Endothelial cell of umbilical vein (primary cell): ENCODE measurements at regions not wholly inside any gene's neighbourhood (a gene's known extent, or its start where the extent isn't known, plus 50 kb on each side); places are given as distances from the start of the nearest gene placed in this dataset.

Source experiments
- BruUV-seq: library from RNA; stranded (reverse); fragments of 400-500 nt; replicated peaks from 2 replicates; lab custom pipeline; 2021; lab: Mats Ljungman, UMichigan
- CTCF ChIA-PET: fragments of 300-600, 350-600 bp; sonication (Branson Sonifier 250); formaldehyde crosslinking; loops from one replicate; lab custom pipeline; 2021; ENCODE audit warnings: antibody characterized with exemption, inconsistent platforms; lab: Charles Lee
- POLR2A ChIA-PET: fragments of 300-600, 350-600 bp; sonication (Branson Sonifier 250); formaldehyde crosslinking; loops from one replicate; lab custom pipeline; 2021; ENCODE audit warnings: antibody characterized with exemption, inconsistent platforms; lab: Charles Lee
- DNase-seq: peaks from one replicate; pipeline ENCODE4 v3.0.0-alpha.2; 2011; ENCODE audit warnings: low read depth, low spot score
- FAIRE-seq: peaks from 2 replicates; lab custom pipeline; 2011; peaks lifted over from hg19 to GRCh38; lab: Jason Lieb, UNC
- H2AFZ ChIP-seq: 2 replicates; pipeline ENCODE4 v1.6.0; 2012; ENCODE audit warnings: low read depth, low read length, control low read depth, inconsistent platforms
- H3K27ac ChIP-seq: 2 replicates; pipeline ENCODE4 v1.5.1; 2011; ENCODE audit warnings: low read depth, mild to moderate bottlenecking, control low read depth, low read length, moderate library complexity; ENCODE audit not compliant: insufficient read depth
- H3K27me3 ChIP-seq, 2 experiments: 2 replicates each; pipeline versions ENCODE4 v1.6.0 to v1.6.1; 2011; ENCODE audit warnings: low read length in 2 of 2, mixed read lengths in 1 of 2; ENCODE audit not compliant: control insufficient read depth in 2 of 2, insufficient read depth in 2 of 2
- H3K36me3 ChIP-seq, 2 experiments: 2 replicates in 1 of 2; 3 replicates in 1 of 2; pipeline ENCODE4 v1.5.1; 2011; ENCODE audit warnings: low read length in 2 of 2, mild to moderate bottlenecking in 1 of 2, moderate library complexity in 1 of 2; ENCODE audit not compliant: control insufficient read depth in 2 of 2, insufficient read depth in 2 of 2; ENCODE audit errors: extremely low read depth in 1 of 2
- H3K4me1 ChIP-seq: 3 replicates; pipeline ENCODE4 v1.5.1; 2011; ENCODE audit warnings: mild to moderate bottlenecking, low read length; ENCODE audit not compliant: control insufficient read depth, insufficient read depth; ENCODE audit errors: extremely low read depth
- H3K4me2 ChIP-seq: 2 replicates; pipeline ENCODE4 v1.6.1; 2011; ENCODE audit warnings: low read length, control low read depth, mixed read lengths; ENCODE audit not compliant: insufficient read depth
- H3K4me3 ChIP-seq, 3 experiments: fragments of 200-600 bp in 1 of 3; sonication (generic), shearing (Covaris generic) in 1 of 3; replicated peaks in 1 of 3; 2 replicates each; pipeline ENCODE4 v1.5.1; 2011 to 2016; ENCODE audit warnings: control low read depth in 3 of 3, low read length in 3 of 3, mild to moderate bottlenecking in 2 of 3, inconsistent platforms in 1 of 3, low read depth in 1 of 3, moderate library complexity in 1 of 3; ENCODE audit not compliant: insufficient read depth in 1 of 3
- H3K79me2 ChIP-seq: 2 replicates; pipeline ENCODE4 v1.6.0; 2012; ENCODE audit warnings: low read length, inconsistent platforms; ENCODE audit not compliant: control insufficient read depth, insufficient read depth
- H3K9ac ChIP-seq: replicated peaks from 2 replicates; pipeline ENCODE3; 2011; ENCODE audit warnings: low read length, control low read depth; ENCODE audit not compliant: insufficient read depth; ENCODE audit errors: extremely low read depth
- H3K9me1 ChIP-seq: replicated peaks from 3 replicates; pipeline ENCODE4 v1.6.0; 2011; ENCODE audit warnings: mild to moderate bottlenecking, low read length; ENCODE audit not compliant: control insufficient read depth, insufficient read depth; ENCODE audit errors: extremely low read depth
- H3K9me3 ChIP-seq: replicated peaks from 2 replicates; pipeline ENCODE4 v1.5.1; 2012; ENCODE audit warnings: low read length, inconsistent platforms; ENCODE audit not compliant: control insufficient read depth, insufficient read depth
- H4K20me1 ChIP-seq: replicated peaks from 2 replicates; pipeline ENCODE3; 2011; ENCODE audit warnings: mild to moderate bottlenecking, low read length; ENCODE audit not compliant: control insufficient read depth, insufficient read depth; ENCODE audit errors: extremely low read depth
- EZH2 ChIP-seq: IDR thresholded peaks from 2 replicates; pipeline ENCODE4 v1.6.1; 2012; ENCODE audit warnings: borderline replicate concordance, low read depth, mild to moderate bottlenecking, moderate library complexity, low read length, inconsistent platforms; ENCODE audit not compliant: severe bottlenecking
- FOS ChIP-seq: IDR thresholded peaks from 2 replicates; pipeline ENCODE4 v1.6.1; 2011; ENCODE audit warnings: mild to moderate bottlenecking, low read length, moderate library complexity, borderline replicate concordance; ENCODE audit not compliant: insufficient read depth
- GATA2 ChIP-seq: IDR thresholded peaks from 2 replicates; pipeline ENCODE4 v1.7.0; 2011; ENCODE audit warnings: low read depth, mild to moderate bottlenecking, moderate library complexity, mixed read lengths, low read length; ENCODE audit not compliant: insufficient read length, insufficient read depth
- JUN ChIP-seq: IDR thresholded peaks from 2 replicates; pipeline ENCODE4 v1.6.1; 2011; ENCODE audit warnings: borderline replicate concordance, low read depth; ENCODE audit not compliant: insufficient read length, insufficient read depth
- MAX ChIP-seq: IDR thresholded peaks from 2 replicates; pipeline ENCODE4 v1.6.1; 2011; ENCODE audit not compliant: insufficient read depth, insufficient read length
- MYC ChIP-seq: IDR thresholded peaks from one replicate; pipeline ENCODE4 v1.6.1; 2011; ENCODE audit warnings: mild to moderate bottlenecking, low read depth, low read length
- POLR2A ChIP-seq: IDR thresholded peaks from 2 replicates; pipeline ENCODE4 v1.6.1; 2012; ENCODE audit warnings: low read depth, mild to moderate bottlenecking, control low read depth, low read length
- POLR2AphosphoS5 ChIP-seq: IDR thresholded peaks from 2 replicates; pipeline ENCODE4 v1.6.1; 2012; ENCODE audit warnings: low read depth, mild to moderate bottlenecking, control low read depth, low read length, moderate library complexity; ENCODE audit not compliant: insufficient read depth
- dilution Hi-C: fragments of 300-500 bp; cut with MboI; formaldehyde crosslinking; loops from one replicate; pipeline ENCODE4 v1.15.0; 2019; ENCODE audit warnings: low sequenced_read_pairs; ENCODE audit not compliant: extremely low pct_ligation_motif_present
- intact Hi-C: fragments of 100-400 bp; cut with micrococcal nuclease; formaldehyde crosslinking; loops from one replicate; pipeline ENCODE4 v1.10.0; 2022
- TF ChIP-seq, protein P1 (sequence below), 2 donors: IDR thresholded peaks; 1 replicate in 1 of 2; 2 replicates in 1 of 2; pipeline ENCODE4 v1.5.1; 2011; ENCODE audit warnings: low read length in 2 of 2, mild to moderate bottlenecking in 2 of 2, moderate library complexity in 2 of 2, control low read depth in 1 of 2, inconsistent platforms in 1 of 2, low read depth in 1 of 2; ENCODE audit not compliant: insufficient read depth in 1 of 2; ENCODE audit errors: extremely low read depth in 1 of 2

- TF ChIP-seq POLR2AphosphoS5: no peak
- TF ChIP-seq GATA2: no peak
- TF ChIP-seq MYC: no peak
- TF ChIP-seq FOS: no peak
- TF ChIP-seq EZH2: no peak
- TF ChIP-seq MAX: no peak
- TF ChIP-seq JUN: no peak
- TF ChIP-seq, protein P1, sequence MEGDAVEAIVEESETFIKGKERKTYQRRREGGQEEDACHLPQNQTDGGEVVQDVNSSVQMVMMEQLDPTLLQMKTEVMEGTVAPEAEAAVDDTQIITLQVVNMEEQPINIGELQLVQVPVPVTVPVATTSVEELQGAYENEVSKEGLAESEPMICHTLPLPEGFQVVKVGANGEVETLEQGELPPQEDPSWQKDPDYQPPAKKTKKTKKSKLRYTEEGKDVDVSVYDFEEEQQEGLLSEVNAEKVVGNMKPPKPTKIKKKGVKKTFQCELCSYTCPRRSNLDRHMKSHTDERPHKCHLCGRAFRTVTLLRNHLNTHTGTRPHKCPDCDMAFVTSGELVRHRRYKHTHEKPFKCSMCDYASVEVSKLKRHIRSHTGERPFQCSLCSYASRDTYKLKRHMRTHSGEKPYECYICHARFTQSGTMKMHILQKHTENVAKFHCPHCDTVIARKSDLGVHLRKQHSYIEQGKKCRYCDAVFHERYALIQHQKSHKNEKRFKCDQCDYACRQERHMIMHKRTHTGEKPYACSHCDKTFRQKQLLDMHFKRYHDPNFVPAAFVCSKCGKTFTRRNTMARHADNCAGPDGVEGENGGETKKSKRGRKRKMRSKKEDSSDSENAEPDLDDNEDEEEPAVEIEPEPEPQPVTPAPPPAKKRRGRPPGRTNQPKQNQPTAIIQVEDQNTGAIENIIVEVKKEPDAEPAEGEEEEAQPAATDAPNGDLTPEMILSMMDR (IDR thresholded peaks at IDR 0.05; ENCODE audit: extremely low read depth in 1 of 2, insufficient read depth in 1 of 2, low read depth in 1 of 2, low read length in 2 of 2): no peak
- no peak for TF ChIP-seq POLR2A
- no peaks in the 10 kb centered on the region for H4K20me1 ChIP-seq
- no peak overlapping the region for H3K4me2 ChIP-seq
- H3K27me3 ChIP-seq: no peaks in the 10 kb centered on the region
- POLR2A ChIA-PET: no interaction called here
- CTCF ChIA-PET: no interaction called here
- H2AFZ ChIP-seq: no peak overlapping the region
- dilution Hi-C loops (no loop called here), intact Hi-C loops (no loop called here)
- no peak overlapping the region for H3K9ac ChIP-seq
- no peaks in the 10 kb centered on the region for H3K9me3 ChIP-seq
- H3K27ac ChIP-seq: no peak overlapping the region
- FAIRE-seq (no peak), DNase-seq (no peak)
- no TSS peak for BruUV-seq
- no peaks in the 10 kb centered on the region for H3K4me1 ChIP-seq
- no peaks in the 10 kb centered on the region for H3K36me3 ChIP-seq
- H3K9me1 ChIP-seq: no peaks in the 10 kb centered on the region
- H3K79me2 ChIP-seq: no peaks in the 10 kb centered on the region
- H3K4me3 ChIP-seq: no peak overlapping the region
These were observed 144.8 kb downstream of the TRIM36 start for GRCh38 chr5:115024922-115025321.
